ENCODE measurements at regions not wholly inside any gene's neighbourhood (a gene's known extent, or its start where the extent isn't known, plus 50 kb on each side); places are given as distances from the start of the nearest gene placed in this dataset.
"Not testable (repeated sequence)": the region's sequence is repeated elsewhere in the genome, so short reads cannot be mapped to it uniquely, and the experiment has no call there.

DNA sequence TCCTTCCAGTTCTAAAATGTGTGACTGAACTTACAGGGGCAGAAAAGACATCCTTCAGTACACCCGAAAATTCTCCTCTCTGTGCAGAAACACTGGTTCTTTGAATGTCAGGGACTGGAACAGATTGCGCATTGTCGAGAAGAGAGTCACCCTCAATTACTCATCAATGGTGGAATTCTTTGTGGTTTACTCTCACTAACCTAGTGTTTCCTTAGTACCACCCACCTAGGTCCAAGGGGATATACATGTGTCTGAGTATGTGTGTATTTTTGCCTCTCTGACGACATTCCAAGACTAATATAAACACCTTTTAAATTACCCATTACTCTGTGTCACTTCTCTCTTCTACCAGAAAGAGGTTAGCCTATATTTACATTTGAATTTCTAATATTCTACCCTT is 660.8 kb downstream of the TLE1 start:
- TF ChIP-seq CTCF (optimal IDR thresholded peaks at IDR 0.05 in 1 of 3, IDR thresholded peaks at IDR 0.05 in 1 of 3, conservative IDR thresholded peaks at IDR 0.05 in 1 of 3; ENCODE audit: extremely low read depth in 1 of 3, insufficient read depth in 2 of 3, low read length in 3 of 3) (no peak), EZH2 (IDR thresholded peaks at IDR 0.05; ENCODE audit: low read length) (no peak)
- Histone ChIP-seq H3K9me3 (ENCODE audit: control insufficient read depth, low read depth, low read length) (no peaks in the 10 kb centered on the region), H3K27ac (ENCODE audit: control insufficient read depth, insufficient read depth, low read length) (no peak overlapping the region), H4K20me1 (ENCODE audit: control insufficient read depth, extremely low read depth, insufficient read depth, low read length) (no peaks in the 10 kb centered on the region), H3K9ac (ENCODE audit: control insufficient read depth, extremely low read depth, insufficient read depth, low read length) (no peak overlapping the region), H3K27me3 (ENCODE audit: control insufficient read depth, extremely low read depth, insufficient read depth, low read length) (no peaks in the 10 kb centered on the region), H3K36me3 (ENCODE audit: control insufficient read depth in 2 of 2, extremely low read depth in 1 of 2, insufficient read depth in 2 of 2, low read length in 2 of 2) (no peaks in the 10 kb centered on the region), H3K4me2 (ENCODE audit: control insufficient read depth, extremely low read depth, insufficient read depth, low read depth, low read length) (no peak overlapping the region), H3K9me1 (ENCODE audit: control insufficient read depth, extremely low read depth, insufficient read depth, low read length) (no peaks in the 10 kb centered on the region), H2AFZ (ENCODE audit: control insufficient read depth, low read length) (no peak overlapping the region), H3K79me2 (ENCODE audit: control insufficient read depth, insufficient read depth, low read length) (no peaks in the 10 kb centered on the region), H3K4me3 (ENCODE audit: control insufficient read depth in 2 of 3, extremely low read depth in 1 of 3, insufficient read depth in 2 of 3, low read depth in 1 of 3, low read length in 3 of 3) (no peak overlapping the region), H3K4me1 (ENCODE audit: control insufficient read depth, extremely low read depth, insufficient read depth, low read length) (peaks cover 27% of the 10 kb centered on the region)
- DNase-seq (ENCODE audit: low read depth, low spot score), result peak; percentile 63
- FAIRE-seq, result peak; percentile 95
- dilution Hi-C loops (cut with MboI; ENCODE audit: extremely low pct_ligation_motif_present, low sequenced_read_pairs), result no loop called here

GRCh38 chr9:81022177-81022576 is 667.2 kb downstream of the TLE1 start:
- Histone ChIP-seq H4K20me1 (ENCODE audit: control insufficient read depth, extremely low read depth, insufficient read depth, low read length) (no peaks in the 10 kb centered on the region), H3K9ac (ENCODE audit: control insufficient read depth, extremely low read depth, insufficient read depth, low read length) (no peak overlapping the region), H3K27me3 (ENCODE audit: control insufficient read depth, extremely low read depth, insufficient read depth, low read length) (no peaks in the 10 kb centered on the region), H3K9me3 (ENCODE audit: control insufficient read depth, low read depth, low read length) (no peaks in the 10 kb centered on the region), H3K4me1 (ENCODE audit: control insufficient read depth, extremely low read depth, insufficient read depth, low read length) (no peaks in the 10 kb centered on the region), H3K79me2 (ENCODE audit: control insufficient read depth, insufficient read depth, low read length) (no peaks in the 10 kb centered on the region), H3K36me3 (ENCODE audit: control insufficient read depth in 2 of 2, extremely low read depth in 1 of 2, insufficient read depth in 2 of 2, low read length in 2 of 2) (no peaks in the 10 kb centered on the region), H3K9me1 (ENCODE audit: control insufficient read depth, extremely low read depth, insufficient read depth, low read length) (no peaks in the 10 kb centered on the region), H3K4me3 (ENCODE audit: control insufficient read depth in 2 of 3, extremely low read depth in 1 of 3, insufficient read depth in 2 of 3, low read depth in 1 of 3, low read length in 3 of 3) (no peak overlapping the region), H3K27ac (ENCODE audit: control insufficient read depth, insufficient read depth, low read length) (no peak overlapping the region), H3K4me2 (ENCODE audit: control insufficient read depth, extremely low read depth, insufficient read depth, low read depth, low read length) (no peak overlapping the region), H2AFZ (ENCODE audit: control insufficient read depth, low read length) (no peak overlapping the region)
- DNase-seq (ENCODE audit: low read depth, low spot score) (no peak), FAIRE-seq (no peak)
- TF ChIP-seq EZH2 (IDR thresholded peaks at IDR 0.05; ENCODE audit: low read length) (no peak), CTCF (optimal IDR thresholded peaks at IDR 0.05 in 1 of 3, IDR thresholded peaks at IDR 0.05 in 1 of 3, conservative IDR thresholded peaks at IDR 0.05 in 1 of 3; ENCODE audit: extremely low read depth in 1 of 3, insufficient read depth in 2 of 3, low read length in 3 of 3) (no peak)
- dilution Hi-C loops (cut with MboI; ENCODE audit: extremely low pct_ligation_motif_present, low sequenced_read_pairs), result no loop called here

- H3K9ac ChIP-seq (ENCODE audit: control insufficient read depth, extremely low read depth, insufficient read depth, low read length); H4K20me1 ChIP-seq (ENCODE audit: control insufficient read depth, extremely low read depth, insufficient read depth, low read length); DNase-seq (ENCODE audit: low read depth, low spot score); H3K4me3 ChIP-seq (ENCODE audit: control insufficient read depth in 2 of 3, extremely low read depth in 1 of 3, insufficient read depth in 2 of 3, low read depth in 1 of 3, low read length in 3 of 3); H3K36me3 ChIP-seq (ENCODE audit: control insufficient read depth in 2 of 2, extremely low read depth in 1 of 2, insufficient read depth in 2 of 2, low read length in 2 of 2); H3K79me2 ChIP-seq (ENCODE audit: control insufficient read depth, insufficient read depth, low read length); H3K9me3 ChIP-seq (ENCODE audit: control insufficient read depth, low read depth, low read length); H3K9me1 ChIP-seq (ENCODE audit: control insufficient read depth, extremely low read depth, insufficient read depth, low read length); H3K4me1 ChIP-seq (ENCODE audit: control insufficient read depth, extremely low read depth, insufficient read depth, low read length); H2AFZ ChIP-seq (ENCODE audit: control insufficient read depth, low read length); H3K4me2 ChIP-seq (ENCODE audit: control insufficient read depth, extremely low read depth, insufficient read depth, low read depth, low read length); H3K27ac ChIP-seq (ENCODE audit: control insufficient read depth, insufficient read depth, low read length); H3K27me3 ChIP-seq (ENCODE audit: control insufficient read depth, extremely low read depth, insufficient read depth, low read length); dilution Hi-C loops (cut with MboI; ENCODE audit: extremely low pct_ligation_motif_present, low sequenced_read_pairs); FAIRE-seq: not testable (repeated sequence)
Observed at GRCh38 chr9:81014945-81015344, 674.4 kb downstream of the TLE1 start.

- H3K9me3 ChIP-seq (ENCODE audit: control insufficient read depth, low read depth, low read length); H3K27me3 ChIP-seq (ENCODE audit: control insufficient read depth, extremely low read depth, insufficient read depth, low read length); H2AFZ ChIP-seq (ENCODE audit: control insufficient read depth, low read length); H3K9ac ChIP-seq (ENCODE audit: control insufficient read depth, extremely low read depth, insufficient read depth, low read length); H4K20me1 ChIP-seq (ENCODE audit: control insufficient read depth, extremely low read depth, insufficient read depth, low read length); H3K4me1 ChIP-seq (ENCODE audit: control insufficient read depth, extremely low read depth, insufficient read depth, low read length); H3K9me1 ChIP-seq (ENCODE audit: control insufficient read depth, extremely low read depth, insufficient read depth, low read length); H3K27ac ChIP-seq (ENCODE audit: control insufficient read depth, insufficient read depth, low read length); H3K4me2 ChIP-seq (ENCODE audit: control insufficient read depth, extremely low read depth, insufficient read depth, low read depth, low read length); FAIRE-seq; dilution Hi-C loops (cut with MboI; ENCODE audit: extremely low pct_ligation_motif_present, low sequenced_read_pairs); DNase-seq (ENCODE audit: low read depth, low spot score); H3K4me3 ChIP-seq (ENCODE audit: control insufficient read depth in 2 of 3, extremely low read depth in 1 of 3, insufficient read depth in 2 of 3, low read depth in 1 of 3, low read length in 3 of 3); H3K79me2 ChIP-seq (ENCODE audit: control insufficient read depth, insufficient read depth, low read length); H3K36me3 ChIP-seq (ENCODE audit: control insufficient read depth in 2 of 2, extremely low read depth in 1 of 2, insufficient read depth in 2 of 2, low read length in 2 of 2): not testable (repeated sequence)
Observed at GRCh38 chr9:81013191-81013590, 676.2 kb downstream of the TLE1 start.
